K562 (cell line): ENCODE measurements at regions not wholly inside any gene's neighbourhood (a gene's known extent, or its start where the extent isn't known, plus 50 kb on each side); places are given as distances from the start of the nearest gene placed in this dataset.
A peak's percentile ranks its signal among the peaks of the same experiment; 100 is the strongest.

Experiments
- BCOR ChIP-seq: fragments of 450-650 bp; IDR thresholded peaks from 2 replicates; pipeline ENCODE4 v1.6.1; 2016
- FOSL1 ChIP-seq: fragments of 200-800 bp; sonication (Bioruptor generic); conservative IDR thresholded peaks from 2 replicates; pipeline ENCODE4 v1.6.1; 2016; ENCODE audit warnings: missing genetic modification characterization, missing compliant biosample characterization
- GATAD2B ChIP-seq: fragments of 450-650 bp; IDR thresholded peaks from 2 replicates; pipeline ENCODE4 v1.6.1; 2017; ENCODE audit warnings: mild to moderate bottlenecking, borderline replicate concordance
- HOXB6 ChIP-seq: fragments of 250-450 bp; sonication (Bioruptor Pico); IDR thresholded peaks from 2 replicates; pipeline ENCODE4 v1.5.1; 2022; ENCODE audit warnings: mild to moderate bottlenecking, borderline replicate concordance
- HSF4 ChIP-seq: fragments of 250-450 bp; sonication (Bioruptor Pico); IDR thresholded peaks from 2 replicates; pipeline ENCODE4 v2.1.2; 2022; ENCODE audit warnings: mild to moderate bottlenecking, moderate library complexity, borderline replicate concordance
- ILK ChIP-seq: fragments of 450-650 bp; IDR thresholded peaks from 2 replicates; pipeline ENCODE4 v1.6.1; 2016; ENCODE audit warnings: missing genetic modification characterization, low read depth, mild to moderate bottlenecking, missing compliant biosample characterization, moderate library complexity, borderline replicate concordance
- OTX1 ChIP-seq: fragments of 450-650 bp; formaldehyde crosslinking; IDR thresholded peaks from 2 replicates; pipeline ENCODE4 v1.4.0; 2022; ENCODE audit warnings: mild to moderate bottlenecking
- SMARCE1 ChIP-seq: fragments of 450-650 bp; IDR thresholded peaks from 2 replicates; pipeline ENCODE4 v1.7.1; 2016; ENCODE audit warnings: mild to moderate bottlenecking
- ZNF589 ChIP-seq: fragments of 200-800 bp; sonication (Bioruptor generic); IDR thresholded peaks from 2 replicates; pipeline ENCODE4 v1.6.1; 2016; ENCODE audit warnings: low read depth, missing genetic modification characterization, missing compliant biosample characterization
- ZNF707 ChIP-seq: fragments of 250-450 bp; sonication (Bioruptor Pico); conservative IDR thresholded peaks from 2 replicates; pipeline ENCODE4 v1.8.0; 2022; ENCODE audit warnings: inconsistent platforms, mild to moderate bottlenecking, moderate library complexity
- TF ChIP-seq, protein P1 (sequence below): sonication (generic); formaldehyde crosslinking; IDR thresholded peaks from 2 replicates; pipeline ENCODE4 v1.8.1; 2022; ENCODE audit warnings: missing genetic modification reagents
- TF ChIP-seq, protein P2 (sequence below): fragments of 250-450 bp; sonication (Bioruptor Pico); IDR thresholded peaks from 2 replicates; pipeline ENCODE4 v1.4.0; 2020; ENCODE audit warnings: mild to moderate bottlenecking, moderate library complexity
- TF ChIP-seq, protein P3 (sequence below), 2 experiments: IDR thresholded peaks in 1 of 2; conservative IDR thresholded peaks in 1 of 2; 2 replicates each; pipeline ENCODE4 v1.6.1; 2016; ENCODE audit warnings: low read depth in 2 of 2, mild to moderate bottlenecking in 1 of 2, missing compliant biosample characterization in 1 of 2, missing genetic modification characterization in 1 of 2, moderate library complexity in 1 of 2

DNA sequence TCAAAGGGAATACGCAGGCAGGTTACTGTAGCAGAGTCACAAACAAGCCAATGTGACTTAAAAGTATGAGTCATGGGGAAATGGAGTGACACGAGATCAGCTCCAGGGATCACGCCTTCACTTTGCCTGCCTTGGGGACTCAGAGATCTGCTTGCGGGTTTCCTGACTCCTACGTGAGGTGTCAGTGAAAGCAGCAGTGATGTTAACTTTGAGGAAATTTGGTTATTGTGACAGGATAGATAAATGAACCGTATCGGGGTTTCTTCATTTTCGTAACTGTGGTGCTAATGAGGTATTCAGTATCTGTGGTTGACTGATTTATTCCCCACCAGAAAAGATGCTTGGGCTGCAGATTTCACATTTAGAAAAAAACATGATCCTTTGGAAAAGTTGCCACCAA is 383.3 kb upstream of the ZFP42 start (continued):
- TF ChIP-seq ILK (tag): no peak
- no peak for TF ChIP-seq SMARCE1
- TF ChIP-seq ZNF589 (CRISPR knock-in tag): peak; percentile 34; the same call in 1 of the 2 replicates
- TF ChIP-seq GATAD2B: no peak
- no peak for TF ChIP-seq ZNF707
- TF ChIP-seq FOSL1 (tag): peak; percentile 70
- no peak for TF ChIP-seq HOXB6 (CRISPR knock-in tag)
- no peak for TF ChIP-seq HSF4 (CRISPR knock-in tag)
- TF ChIP-seq OTX1 (CRISPR knock-in tag): no peak
- TF ChIP-seq, protein P1, sequence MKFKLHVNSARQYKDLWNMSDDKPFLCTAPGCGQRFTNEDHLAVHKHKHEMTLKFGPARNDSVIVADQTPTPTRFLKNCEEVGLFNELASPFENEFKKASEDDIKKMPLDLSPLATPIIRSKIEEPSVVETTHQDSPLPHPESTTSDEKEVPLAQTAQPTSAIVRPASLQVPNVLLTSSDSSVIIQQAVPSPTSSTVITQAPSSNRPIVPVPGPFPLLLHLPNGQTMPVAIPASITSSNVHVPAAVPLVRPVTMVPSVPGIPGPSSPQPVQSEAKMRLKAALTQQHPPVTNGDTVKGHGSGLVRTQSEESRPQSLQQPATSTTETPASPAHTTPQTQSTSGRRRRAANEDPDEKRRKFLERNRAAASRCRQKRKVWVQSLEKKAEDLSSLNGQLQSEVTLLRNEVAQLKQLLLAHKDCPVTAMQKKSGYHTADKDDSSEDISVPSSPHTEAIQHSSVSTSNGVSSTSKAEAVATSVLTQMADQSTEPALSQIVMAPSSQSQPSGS (CRISPR knock-in tag): no peak
- TF ChIP-seq BCOR: no peak
- TF ChIP-seq, protein P2, sequence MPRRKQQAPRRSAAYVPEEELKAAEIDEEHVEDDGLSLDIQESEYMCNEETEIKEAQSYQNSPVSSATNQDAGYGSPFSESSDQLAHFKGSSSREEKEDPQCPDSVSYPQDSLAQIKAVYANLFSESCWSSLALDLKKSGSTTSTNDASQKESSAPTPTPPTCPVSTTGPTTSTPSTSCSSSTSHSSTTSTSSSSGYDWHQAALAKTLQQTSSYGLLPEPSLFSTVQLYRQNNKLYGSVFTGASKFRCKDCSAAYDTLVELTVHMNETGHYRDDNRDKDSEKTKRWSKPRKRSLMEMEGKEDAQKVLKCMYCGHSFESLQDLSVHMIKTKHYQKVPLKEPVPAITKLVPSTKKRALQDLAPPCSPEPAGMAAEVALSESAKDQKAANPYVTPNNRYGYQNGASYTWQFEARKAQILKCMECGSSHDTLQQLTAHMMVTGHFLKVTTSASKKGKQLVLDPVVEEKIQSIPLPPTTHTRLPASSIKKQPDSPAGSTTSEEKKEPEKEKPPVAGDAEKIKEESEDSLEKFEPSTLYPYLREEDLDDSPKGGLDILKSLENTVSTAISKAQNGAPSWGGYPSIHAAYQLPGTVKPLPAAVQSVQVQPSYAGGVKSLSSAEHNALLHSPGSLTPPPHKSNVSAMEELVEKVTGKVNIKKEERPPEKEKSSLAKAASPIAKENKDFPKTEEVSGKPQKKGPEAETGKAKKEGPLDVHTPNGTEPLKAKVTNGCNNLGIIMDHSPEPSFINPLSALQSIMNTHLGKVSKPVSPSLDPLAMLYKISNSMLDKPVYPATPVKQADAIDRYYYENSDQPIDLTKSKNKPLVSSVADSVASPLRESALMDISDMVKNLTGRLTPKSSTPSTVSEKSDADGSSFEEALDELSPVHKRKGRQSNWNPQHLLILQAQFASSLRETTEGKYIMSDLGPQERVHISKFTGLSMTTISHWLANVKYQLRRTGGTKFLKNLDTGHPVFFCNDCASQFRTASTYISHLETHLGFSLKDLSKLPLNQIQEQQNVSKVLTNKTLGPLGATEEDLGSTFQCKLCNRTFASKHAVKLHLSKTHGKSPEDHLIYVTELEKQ (CRISPR knock-in tag): no peak
- TF ChIP-seq, protein P3, sequence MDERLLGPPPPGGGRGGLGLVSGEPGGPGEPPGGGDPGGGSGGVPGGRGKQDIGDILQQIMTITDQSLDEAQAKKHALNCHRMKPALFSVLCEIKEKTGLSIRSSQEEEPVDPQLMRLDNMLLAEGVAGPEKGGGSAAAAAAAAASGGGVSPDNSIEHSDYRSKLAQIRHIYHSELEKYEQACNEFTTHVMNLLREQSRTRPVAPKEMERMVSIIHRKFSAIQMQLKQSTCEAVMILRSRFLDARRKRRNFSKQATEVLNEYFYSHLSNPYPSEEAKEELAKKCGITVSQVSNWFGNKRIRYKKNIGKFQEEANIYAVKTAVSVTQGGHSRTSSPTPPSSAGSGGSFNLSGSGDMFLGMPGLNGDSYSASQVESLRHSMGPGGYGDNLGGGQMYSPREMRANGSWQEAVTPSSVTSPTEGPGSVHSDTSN (CRISPR knock-in tag; IDR thresholded peaks at IDR 0.05; ENCODE audit: low read depth): no peak
- TF ChIP-seq, protein P3 (tag; conservative IDR thresholded peaks at IDR 0.05; ENCODE audit: low read depth): no peak
- TF ChIP-seq, all 486 proteins: peak for 4
